ENCODE measurements at regions not wholly inside any gene's neighbourhood (a gene's known extent, or its start where the extent isn't known, plus 50 kb on each side); places are given as distances from the start of the nearest gene placed in this dataset.

GRCh38 chr22:49296561-49296960 is 531.1 kb downstream of the BRD1 start:
- DNase-seq (ENCODE audit: low read depth): no peak

GRCh38 chr22:49295851-49296560 is 531.7 kb downstream of the BRD1 start:
- TF ChIP-seq CTCF (conservative IDR thresholded peaks at IDR 0.05; ENCODE audit: low read depth, low read length): no peak
- H3K4me3 ChIP-seq (ENCODE audit: low read depth, low read length): no peak overlapping the region
- no peak for DNase-seq (ENCODE audit: low read depth)

More at GRCh38 chr22:49296561-49296960, 531.1 kb downstream of the BRD1 start:
- H3K4me3 ChIP-seq (ENCODE audit: low read depth, low read length): no peak overlapping the region
- no peak for TF ChIP-seq CTCF (conservative IDR thresholded peaks at IDR 0.05; ENCODE audit: low read depth, low read length)

- no peak for TF ChIP-seq CTCF (conservative IDR thresholded peaks at IDR 0.05; ENCODE audit: low read depth, low read length)
- H3K4me3 ChIP-seq (ENCODE audit: low read depth, low read length): no peak overlapping the region
- no peak for DNase-seq (ENCODE audit: low read depth)
Measured at GRCh38 chr22:49295465-49295743, 532.3 kb downstream of the BRD1 start.

- no peak overlapping the region for H3K4me3 ChIP-seq (ENCODE audit: low read depth, low read length)
- no peak for DNase-seq (ENCODE audit: low read depth)
- no peak for TF ChIP-seq CTCF (conservative IDR thresholded peaks at IDR 0.05; ENCODE audit: low read depth, low read length)
Measured at GRCh38 chr22:49294656-49295464, 532.8 kb downstream of the BRD1 start.

GRCh38 chr22:49292909-49293308 is 534.8 kb downstream of the BRD1 start:
- H3K4me3 ChIP-seq (ENCODE audit: low read depth, low read length): no peak overlapping the region
- no peak for DNase-seq (ENCODE audit: low read depth)

GRCh38 chr22:49291781-49292180 is 535.9 kb downstream of the BRD1 start:
- no peak for DNase-seq (ENCODE audit: low read depth)

More at GRCh38 chr22:49292909-49293308, 534.8 kb downstream of the BRD1 start:
- no peak for TF ChIP-seq CTCF (conservative IDR thresholded peaks at IDR 0.05; ENCODE audit: low read depth, low read length)

More at GRCh38 chr22:49291781-49292180, 535.9 kb downstream of the BRD1 start:
- H3K4me3 ChIP-seq (ENCODE audit: low read depth, low read length): no peak overlapping the region
- no peak for TF ChIP-seq CTCF (conservative IDR thresholded peaks at IDR 0.05; ENCODE audit: low read depth, low read length)
